ENCODE measurements at regions not wholly inside any gene's neighbourhood (a gene's known extent, or its start where the extent isn't known, plus 50 kb on each side); places are given as distances from the start of the nearest gene placed in this dataset.
A peak's percentile ranks its signal among the peaks of the same experiment; 100 is the strongest.
"Not testable (repeated sequence)": the region's sequence is repeated elsewhere in the genome, so short reads cannot be mapped to it uniquely, and the experiment has no call there.

- Histone ChIP-seq H2AFZ (ENCODE audit: insufficient read depth, low read length, poor library complexity) (no peak overlapping the region), H3K9ac (ENCODE audit: low read length) (no peak overlapping the region), H3K14ac (ENCODE audit: low read length) (no peak overlapping the region), H4K91ac (ENCODE audit: low read depth, low read length) (no peak overlapping the region), H3K9me3 (ENCODE audit: insufficient read depth, low read depth, low read length) (no peaks in the 10 kb centered on the region), H4K12ac (ENCODE audit: low read depth, low read length) (no peak overlapping the region), H3K79me1 (ENCODE audit: low read length) (no peaks in the 10 kb centered on the region), H4K8ac (ENCODE audit: low read depth, low read length) (no peak overlapping the region), H2AK5ac (ENCODE audit: low read length) (no peak overlapping the region), H3K27me3 (ENCODE audit: insufficient read depth, low read length) (no peaks in the 10 kb centered on the region), H3K27ac (ENCODE audit: low read depth, low read length) (no peak overlapping the region), H3K4me3 (ENCODE audit: low read depth, low read length) (no peak overlapping the region), H2BK120ac (ENCODE audit: insufficient read depth, low read length, poor library complexity) (no peak overlapping the region), H3K79me2 (ENCODE audit: control insufficient read depth, insufficient read depth, low read length, poor library complexity) (no peaks in the 10 kb centered on the region), H3K4me1 (ENCODE audit: control insufficient read depth in 1 of 2, insufficient read depth in 2 of 2, low read length in 2 of 2) (no peaks in the 10 kb centered on the region), H3K18ac (ENCODE audit: low read length) (no peak overlapping the region), H3K23ac (ENCODE audit: low read length) (no peak overlapping the region), H2BK5ac (ENCODE audit: low read depth, low read length, poor library complexity) (no peak overlapping the region), H3K36me3 (ENCODE audit: control insufficient read depth in 1 of 2, insufficient read depth in 2 of 2, low read length in 2 of 2) (no peaks in the 10 kb centered on the region), H3K4me2 (ENCODE audit: low read length) (no peak overlapping the region), H3K4ac (ENCODE audit: low read depth, low read length) (no peak overlapping the region), H2BK12ac (ENCODE audit: low read length) (no peak overlapping the region)
- DNase-seq, result no peak
- WGBS (ENCODE audit: extremely low coverage, insufficient coverage, insufficient read length), result no CpG with 5 or more reads among the region's 1 CpG
These were observed 624.5 kb upstream of the CHD1 start for GRCh38 chr5:99553211-99553810.

GRCh38 chr5:99544356-99544755 lies 615.5 kb upstream of the CHD1 start:
- no peak overlapping the region for H2AFZ ChIP-seq (ENCODE audit: insufficient read depth, low read length, poor library complexity)
- no peak overlapping the region for H4K91ac ChIP-seq (ENCODE audit: low read depth, low read length)
- H3K4me2 ChIP-seq (ENCODE audit: low read length), result no peak overlapping the region
- H3K36me3 ChIP-seq (ENCODE audit: control insufficient read depth in 1 of 2, insufficient read depth in 2 of 2, low read length in 2 of 2), result no peaks in the 10 kb centered on the region
- H3K4me1 ChIP-seq (ENCODE audit: control insufficient read depth in 1 of 2, insufficient read depth in 2 of 2, low read length in 2 of 2), result no peaks in the 10 kb centered on the region
- no peak overlapping the region for H2AK5ac ChIP-seq (ENCODE audit: low read length)
- H3K14ac ChIP-seq (ENCODE audit: low read length), result no peak overlapping the region
- H3K27me3 ChIP-seq (ENCODE audit: insufficient read depth, low read length), result no peaks in the 10 kb centered on the region
- H3K27ac ChIP-seq (ENCODE audit: low read depth, low read length), result no peak overlapping the region
- H3K4me3 ChIP-seq (ENCODE audit: low read depth, low read length), result no peak overlapping the region
- WGBS (ENCODE audit: extremely low coverage, insufficient coverage, insufficient read length), result no CpG with 5 or more reads among the region's 1 CpG
- no peak overlapping the region for H2BK5ac ChIP-seq (ENCODE audit: low read depth, low read length, poor library complexity)
- H3K9me3 ChIP-seq (ENCODE audit: insufficient read depth, low read depth, low read length), result no peaks in the 10 kb centered on the region
- no peak overlapping the region for H3K9ac ChIP-seq (ENCODE audit: low read length)
- H2BK12ac ChIP-seq (ENCODE audit: low read length), result no peak overlapping the region
- H4K8ac ChIP-seq (ENCODE audit: low read depth, low read length), result no peak overlapping the region
- H3K18ac ChIP-seq (ENCODE audit: low read length), result no peak overlapping the region
- H3K23ac ChIP-seq (ENCODE audit: low read length), result no peak overlapping the region
- DNase-seq, result no peak
- no peak overlapping the region for H3K4ac ChIP-seq (ENCODE audit: low read depth, low read length)
- H3K79me1 ChIP-seq (ENCODE audit: low read length), result no peaks in the 10 kb centered on the region
- H4K12ac ChIP-seq (ENCODE audit: low read depth, low read length), result no peak overlapping the region
- no peaks in the 10 kb centered on the region for H3K79me2 ChIP-seq (ENCODE audit: control insufficient read depth, insufficient read depth, low read length, poor library complexity)
- no peak overlapping the region for H2BK120ac ChIP-seq (ENCODE audit: insufficient read depth, low read length, poor library complexity)

- Histone ChIP-seq H3K27ac (ENCODE audit: low read depth, low read length) (no peak overlapping the region), H3K27me3 (ENCODE audit: insufficient read depth, low read length) (no peaks in the 10 kb centered on the region), H3K14ac (ENCODE audit: low read length) (no peak overlapping the region), H3K4me3 (ENCODE audit: low read depth, low read length) (no peak overlapping the region), H2BK120ac (ENCODE audit: insufficient read depth, low read length, poor library complexity) (no peak overlapping the region), H3K4me1 (ENCODE audit: control insufficient read depth in 1 of 2, insufficient read depth in 2 of 2, low read length in 2 of 2) (no peaks in the 10 kb centered on the region), H3K9me3 (ENCODE audit: insufficient read depth, low read depth, low read length) (no peaks in the 10 kb centered on the region), H4K91ac (ENCODE audit: low read depth, low read length) (no peak overlapping the region), H2AK5ac (ENCODE audit: low read length) (no peak overlapping the region), H2BK12ac (ENCODE audit: low read length) (no peak overlapping the region), H2AFZ (ENCODE audit: insufficient read depth, low read length, poor library complexity) (no peak overlapping the region), H3K79me2 (ENCODE audit: control insufficient read depth, insufficient read depth, low read length, poor library complexity) (no peaks in the 10 kb centered on the region), H3K79me1 (ENCODE audit: low read length) (no peaks in the 10 kb centered on the region), H3K18ac (ENCODE audit: low read length) (no peak overlapping the region), H3K9ac (ENCODE audit: low read length) (no peak overlapping the region), H3K4me2 (ENCODE audit: low read length) (no peak overlapping the region), H3K23ac (ENCODE audit: low read length) (no peak overlapping the region), H4K8ac (ENCODE audit: low read depth, low read length) (no peak overlapping the region), H3K4ac (ENCODE audit: low read depth, low read length) (no peak overlapping the region), H3K36me3 (ENCODE audit: control insufficient read depth in 1 of 2, insufficient read depth in 2 of 2, low read length in 2 of 2) (no peaks in the 10 kb centered on the region), H2BK5ac (ENCODE audit: low read depth, low read length, poor library complexity) (no peak overlapping the region), H4K12ac (ENCODE audit: low read depth, low read length) (no peak overlapping the region)
- WGBS (ENCODE audit: extremely low coverage, insufficient coverage, insufficient read length), result no CpG with 5 or more reads among the region's 4 CpGs
- peak; percentile 3 to 67 for DNase-seq
These were observed 615.0 kb upstream of the CHD1 start for GRCh38 chr5:99543841-99544240.

GRCh38 chr5:99534241-99534640 lies 605.4 kb upstream of the CHD1 start:
- H4K8ac ChIP-seq (ENCODE audit: low read depth, low read length); H3K4me3 ChIP-seq (ENCODE audit: low read depth, low read length); H3K4me2 ChIP-seq (ENCODE audit: low read length); H2BK12ac ChIP-seq (ENCODE audit: low read length); H2AK5ac ChIP-seq (ENCODE audit: low read length); H3K27me3 ChIP-seq (ENCODE audit: insufficient read depth, low read length); H3K4ac ChIP-seq (ENCODE audit: low read depth, low read length); H3K79me2 ChIP-seq (ENCODE audit: control insufficient read depth, insufficient read depth, low read length, poor library complexity); H3K14ac ChIP-seq (ENCODE audit: low read length); H3K36me3 ChIP-seq (ENCODE audit: control insufficient read depth in 1 of 2, insufficient read depth in 2 of 2, low read length in 2 of 2); H2BK120ac ChIP-seq (ENCODE audit: insufficient read depth, low read length, poor library complexity); H3K4me1 ChIP-seq (ENCODE audit: control insufficient read depth in 1 of 2, insufficient read depth in 2 of 2, low read length in 2 of 2); H3K9me3 ChIP-seq (ENCODE audit: insufficient read depth, low read depth, low read length); H3K9ac ChIP-seq (ENCODE audit: low read length); H2BK5ac ChIP-seq (ENCODE audit: low read depth, low read length, poor library complexity); H3K27ac ChIP-seq (ENCODE audit: low read depth, low read length); H3K79me1 ChIP-seq (ENCODE audit: low read length); H3K18ac ChIP-seq (ENCODE audit: low read length); H4K12ac ChIP-seq (ENCODE audit: low read depth, low read length); H3K23ac ChIP-seq (ENCODE audit: low read length); H4K91ac ChIP-seq (ENCODE audit: low read depth, low read length); H2AFZ ChIP-seq (ENCODE audit: insufficient read depth, low read length, poor library complexity); DNase-seq: not testable (repeated sequence)
- no CpG with 5 or more reads among the region's 13 CpGs for WGBS (ENCODE audit: extremely low coverage, insufficient coverage, insufficient read length)
